Frontal cortex (tissue), 3 donors: ENCODE measurements at regions not wholly inside any gene's neighbourhood (a gene's known extent, or its start where the extent isn't known, plus 50 kb on each side); places are given as distances from the start of the nearest gene placed in this dataset.

ENCODE experiments used
- DNase-seq, 2 donors: peaks; one replicate each; pipeline ENCODE4 v3.0.0; 2012; ENCODE audit warnings: low spot score in 2 of 2
- FAIRE-seq: peaks from 2 replicates; lab custom pipeline; 2012; peaks lifted over from hg19 to GRCh38; lab: Jason Lieb, UNC
- donor health status: control.
- donor health status: control.
- donor health status: control.

GRCh38 chr4:89609756-89610155 lies 227.2 kb downstream of the SNCA start:
- no peak for FAIRE-seq
- DNase-seq: no peak

GRCh38 chr4:89604951-89605350 lies 232.0 kb downstream of the SNCA start:
- FAIRE-seq: no peak
- DNase-seq: no peak

DNA sequence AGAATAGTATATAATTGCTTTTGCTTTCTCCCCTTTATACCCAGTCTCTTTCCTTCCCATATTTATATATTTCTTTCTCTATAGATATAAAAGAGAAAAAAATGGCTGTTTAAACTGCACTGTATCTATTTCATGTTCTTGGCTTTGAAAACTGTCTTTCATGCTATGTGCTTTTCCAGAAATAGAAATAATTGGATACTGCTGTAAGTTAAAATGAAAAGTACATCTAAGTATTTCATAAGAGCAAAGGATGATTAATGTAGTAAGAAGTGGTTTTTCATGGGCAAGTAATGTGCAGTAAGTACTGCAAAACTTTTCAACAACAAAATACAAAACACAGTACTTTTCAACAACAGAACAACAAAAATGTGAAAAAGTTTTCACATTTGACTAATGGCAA lies 237.9 kb downstream of the SNCA start:
- no peak for FAIRE-seq
- DNase-seq: no peak

DNA sequence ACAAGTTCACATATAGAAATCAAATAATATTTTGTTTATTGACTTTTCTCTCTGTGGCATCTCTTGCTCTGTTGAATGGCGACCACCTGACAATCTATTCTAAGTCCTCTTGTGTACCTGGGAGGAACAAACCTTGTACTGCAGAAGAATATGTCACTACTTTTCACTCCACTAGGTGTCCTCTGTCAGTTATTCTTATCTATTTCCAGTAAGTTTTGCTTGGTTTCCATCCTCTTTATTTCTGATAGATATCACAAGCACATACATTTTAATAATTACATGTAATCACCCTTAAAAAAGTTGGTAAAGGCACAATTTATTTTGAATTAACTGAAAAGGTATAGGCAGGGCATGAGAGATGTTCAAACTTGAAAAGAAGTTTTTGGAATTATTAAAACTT lies 238.4 kb downstream of the SNCA start:
- DNase-seq (no peak), FAIRE-seq (no peak)

DNA sequence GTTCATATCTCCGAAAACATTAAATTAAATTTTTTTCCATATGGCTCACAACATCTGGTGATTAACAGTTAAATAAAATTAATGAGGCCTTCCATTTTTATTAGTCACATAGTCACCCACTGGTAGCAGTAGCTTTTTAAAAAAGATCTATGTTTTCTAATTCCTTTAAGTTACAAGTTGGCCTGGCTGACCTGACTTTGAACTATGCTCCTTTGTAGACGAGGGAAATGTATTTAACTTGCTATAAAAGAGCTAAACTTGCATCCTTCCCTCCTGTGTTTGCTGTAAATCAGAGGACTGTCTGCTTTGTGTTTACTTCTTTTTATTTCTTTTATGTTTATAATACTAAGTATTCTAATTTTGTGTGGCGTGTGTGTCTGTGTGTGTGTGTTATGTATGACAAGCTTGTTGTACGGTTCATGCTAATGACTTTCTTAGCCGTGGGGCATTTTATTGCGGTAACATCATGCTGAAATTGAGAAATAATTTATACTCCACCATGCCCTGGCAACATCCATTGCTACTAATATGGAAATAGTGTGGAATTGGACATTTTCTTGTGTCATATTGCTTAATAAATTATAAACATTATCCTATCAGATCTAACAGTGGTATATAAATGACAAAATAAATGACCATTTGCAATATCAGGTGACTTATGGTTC lies 241.7 kb downstream of the SNCA start:
- FAIRE-seq (no peak), DNase-seq (no peak)

GRCh38 chr4:89590128-89590527 lies 246.8 kb downstream of the SNCA start:
- DNase-seq (no peak), FAIRE-seq (no peak)

DNA sequence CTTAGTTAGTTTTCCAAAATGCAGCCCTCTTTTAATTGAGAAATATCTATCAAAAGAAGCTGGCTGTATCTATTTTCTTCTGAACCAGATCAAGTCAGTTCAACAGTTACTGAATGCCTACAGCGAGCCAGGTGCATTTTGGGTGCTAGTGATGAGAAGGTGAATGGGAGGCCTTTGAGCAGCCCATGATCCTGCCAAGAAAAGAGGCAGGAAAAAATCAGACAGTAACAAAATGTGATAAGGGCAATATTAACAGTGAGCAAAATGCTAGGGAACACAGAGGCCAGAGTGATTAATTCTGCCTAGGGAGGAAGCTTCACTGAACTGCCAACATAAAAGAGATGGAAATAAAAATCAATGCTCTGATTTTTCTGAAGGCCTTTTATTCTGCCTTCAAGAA lies 248.5 kb downstream of the SNCA start:
- no peak for FAIRE-seq
- DNase-seq: no peak

GRCh38 chr4:89587364-89587763 lies 249.6 kb downstream of the SNCA start:
- DNase-seq: no peak
- FAIRE-seq: no peak

- no peak for DNase-seq
- FAIRE-seq: no peak
Observed at GRCh38 chr4:89586864-89587263, 250.1 kb downstream of the SNCA start.

- DNase-seq: no peak
- FAIRE-seq: no peak
Observed at GRCh38 chr4:89586318-89586717, 250.6 kb downstream of the SNCA start.

DNA sequence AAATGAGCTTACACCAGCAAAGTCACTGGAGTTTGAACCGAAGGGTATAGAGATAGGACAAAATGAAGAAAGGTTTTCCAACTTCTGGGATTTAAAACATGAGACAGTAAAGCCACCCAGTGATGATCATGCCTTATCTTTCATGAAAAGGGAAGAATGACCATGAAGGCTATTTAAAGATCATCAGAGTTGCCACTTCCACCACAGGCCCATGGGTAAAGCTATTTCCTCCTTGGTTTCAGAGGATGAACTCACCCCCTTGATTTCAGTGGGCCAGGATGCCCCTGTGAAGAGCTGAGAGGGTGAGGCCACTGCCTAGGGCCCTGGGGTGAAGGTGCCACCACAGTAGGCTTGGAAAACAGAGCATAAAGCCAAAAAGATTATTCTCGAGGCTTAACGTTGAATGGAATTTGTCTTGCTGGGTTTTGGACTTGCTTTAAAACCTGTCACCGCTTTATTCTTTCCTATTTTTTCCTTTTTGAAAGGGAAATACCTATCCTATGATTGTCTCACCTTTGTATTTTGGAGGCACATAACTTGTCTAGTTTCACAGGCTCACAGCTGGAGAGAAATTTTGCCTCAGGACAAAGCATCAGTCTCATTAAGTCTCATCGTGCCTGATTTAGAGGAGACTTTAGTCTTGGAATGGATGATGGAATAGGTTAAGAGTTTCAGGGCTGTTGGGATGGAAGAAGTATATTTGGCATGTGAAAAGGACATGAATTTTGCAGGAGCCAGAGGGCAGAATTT lies 254.0 kb downstream of the SNCA start:
- FAIRE-seq: no peak
- no peak for DNase-seq

GRCh38 chr4:89579771-89580170 lies 257.2 kb downstream of the SNCA start:
- no peak for FAIRE-seq
- no peak for DNase-seq

DNA sequence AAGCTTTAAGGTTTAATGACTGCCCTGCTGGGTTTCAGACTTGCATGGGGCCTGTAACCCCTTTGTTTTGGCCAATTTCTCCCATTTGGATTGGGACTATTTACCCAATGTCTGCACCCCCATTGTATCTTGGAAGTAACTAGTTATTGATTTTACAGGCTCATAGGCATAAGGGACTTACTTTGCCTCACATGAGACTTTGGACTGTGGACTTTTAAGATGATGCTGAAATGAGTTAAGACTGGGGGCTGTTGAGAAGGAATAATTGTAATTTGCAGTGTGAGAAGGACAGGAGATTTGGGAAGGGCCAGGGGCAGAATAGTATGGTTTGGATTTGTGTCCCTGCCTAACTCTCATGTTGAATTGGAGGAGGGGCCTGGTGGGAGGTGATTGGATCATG lies 260.7 kb downstream of the SNCA start:
- no peak for FAIRE-seq

GRCh38 chr4:89575840-89576239 lies 261.1 kb downstream of the SNCA start:
- DNase-seq (no peak), FAIRE-seq (no peak)

More for the DNA sequence above, 260.7 kb downstream of the SNCA start:
- DNase-seq: no peak

DNA sequence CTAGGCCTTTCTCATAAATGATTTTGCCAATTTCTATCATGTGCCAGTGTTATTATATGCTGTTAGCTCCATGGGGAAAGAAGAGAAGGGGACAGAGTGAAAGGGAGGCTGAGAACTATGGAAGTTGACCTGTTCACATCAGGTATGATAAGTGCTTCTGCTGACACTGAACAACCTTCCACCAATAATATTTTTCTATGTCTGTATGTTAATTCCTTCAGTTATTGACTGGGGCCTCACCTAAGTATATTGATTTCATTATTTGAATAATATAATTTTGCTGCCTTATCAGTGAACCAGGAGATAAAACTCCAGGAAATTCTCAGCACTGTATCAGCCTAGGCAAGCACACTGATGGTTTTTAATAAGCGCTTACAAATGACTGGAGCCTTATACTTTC lies 262.8 kb downstream of the SNCA start:
- no peak for DNase-seq

DNA sequence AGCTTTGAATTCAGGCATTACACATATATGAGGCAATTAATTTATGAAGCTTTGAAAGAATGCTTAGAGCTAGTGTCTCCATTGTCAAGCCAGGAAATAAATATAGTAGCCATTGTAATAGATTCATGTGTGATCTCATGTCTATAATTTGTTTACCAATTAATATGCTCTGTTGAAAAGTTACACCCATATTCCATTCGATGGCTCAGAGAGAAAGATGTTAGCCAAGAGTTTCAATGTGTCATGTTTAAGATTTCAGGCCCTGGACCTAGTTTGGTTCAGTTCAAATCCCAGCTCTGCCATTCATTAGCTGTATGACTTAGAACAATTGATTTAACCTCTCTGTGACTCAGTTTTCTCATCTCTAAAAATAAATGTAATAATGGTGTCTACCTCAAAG lies 263.3 kb downstream of the SNCA start:
- no peak for FAIRE-seq

More for the DNA sequence above, 262.8 kb downstream of the SNCA start:
- no peak for FAIRE-seq

DNA sequence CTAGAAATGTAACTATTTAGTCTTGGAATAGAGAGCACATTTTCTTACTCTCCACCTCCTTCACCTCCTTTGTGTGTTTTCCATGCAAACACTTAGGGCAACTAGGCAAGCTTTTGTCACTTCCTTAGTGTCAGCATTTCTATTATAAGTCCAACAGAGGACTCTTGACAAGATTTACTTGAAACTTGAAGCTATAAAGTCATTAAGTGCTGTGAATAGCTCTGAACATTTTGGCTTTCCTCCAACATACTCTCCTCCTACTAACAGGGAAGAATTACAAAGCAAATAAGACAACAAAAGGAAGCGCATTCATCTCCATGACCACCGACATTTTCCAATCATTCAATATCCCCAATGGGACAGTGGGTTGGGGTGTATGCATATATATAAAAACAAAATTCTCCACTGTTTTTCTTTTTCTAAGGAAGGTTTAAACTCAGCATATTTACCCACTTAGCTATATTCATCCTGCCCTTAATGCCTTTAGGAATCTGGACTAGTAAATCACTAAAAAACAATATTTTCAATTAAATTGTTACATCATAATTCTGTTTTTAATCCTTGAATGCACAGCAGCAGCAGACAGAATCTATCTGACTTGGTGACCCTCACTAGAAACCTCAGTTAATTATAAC lies 264.6 kb downstream of the SNCA start:
- no peak for FAIRE-seq
- DNase-seq: no peak

More for the DNA sequence above, 263.3 kb downstream of the SNCA start:
- DNase-seq: no peak

DNA sequence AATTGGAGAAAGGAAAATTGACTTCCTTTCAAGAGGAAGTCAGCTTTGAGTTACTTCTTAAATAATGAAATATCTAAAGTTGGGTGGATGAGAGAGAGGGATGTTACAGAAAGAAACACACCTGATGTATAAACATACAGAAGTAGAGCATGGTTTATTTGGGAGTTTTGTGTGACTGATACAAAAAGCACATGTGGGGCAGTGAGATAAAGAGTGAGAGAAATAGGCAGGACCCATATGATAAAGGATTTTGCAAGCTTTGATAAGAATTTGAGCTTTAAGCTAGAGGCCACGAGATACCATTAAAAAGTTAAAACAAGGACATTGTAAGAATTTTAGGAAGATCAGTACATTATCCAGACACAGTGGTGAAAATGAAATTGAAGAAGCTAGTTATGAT lies 263.3 kb upstream of the GPRIN3 start:
- FAIRE-seq: no peak
- no peak for DNase-seq

DNA sequence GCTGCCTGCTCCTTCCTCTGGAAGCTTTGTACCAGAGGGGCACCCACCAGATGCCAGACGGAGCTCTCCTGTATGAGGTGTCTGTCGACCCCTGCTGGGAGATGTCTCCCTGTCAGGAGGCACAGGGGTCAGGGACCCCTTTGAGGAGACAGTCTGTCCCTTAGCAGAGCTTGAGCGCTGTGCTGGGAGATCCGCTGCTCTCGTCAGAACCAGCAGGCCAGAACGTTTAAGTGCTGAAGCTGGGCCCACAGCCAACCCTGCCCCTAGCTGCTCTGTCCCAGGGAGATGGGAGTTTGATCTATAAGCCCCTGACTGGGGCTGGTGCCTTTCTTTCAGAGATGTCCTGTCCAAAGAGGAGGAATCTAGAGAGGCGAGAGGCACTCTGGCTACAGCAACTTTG lies 260.3 kb upstream of the GPRIN3 start:
- FAIRE-seq (no peak), DNase-seq (no peak)

- FAIRE-seq (no peak), DNase-seq (no peak)
Observed at GRCh38 chr4:89563431-89563830, 255.8 kb upstream of the GPRIN3 start.

DNA sequence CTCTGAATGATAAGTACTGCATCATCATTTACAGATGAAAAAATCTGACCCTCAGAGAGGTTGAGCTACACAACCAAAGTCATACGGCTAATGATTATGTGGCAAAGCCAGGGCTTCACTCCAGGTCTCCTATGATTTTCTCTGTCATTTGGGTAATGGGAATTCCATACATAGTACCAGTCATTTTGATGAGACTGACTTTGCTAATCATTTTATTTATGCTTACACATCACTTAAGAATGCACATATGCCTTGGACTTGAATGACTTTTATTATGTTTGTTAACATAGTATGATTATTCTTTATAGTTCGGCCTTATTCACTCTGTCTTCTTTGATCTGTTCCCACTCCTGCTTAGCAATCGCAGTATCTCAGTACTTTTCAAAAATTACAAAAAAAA lies 255.1 kb upstream of the GPRIN3 start:
- no peak for FAIRE-seq
- no peak for DNase-seq
